SK-N-SH treated with all-trans-retinoic acid at 6 μM for 48 hours (cell line): ENCODE measurements at regions not wholly inside any gene's neighbourhood (a gene's known extent, or its start where the extent isn't known, plus 50 kb on each side); places are given as distances from the start of the nearest gene placed in this dataset.

Source experiments
- ATAC-seq: fragments of 200-7000 bp; cut with Tn5 transposase; 3 replicates; pipeline ENCODE4 v1.9.1; 2020; ENCODE audit warnings: mild to moderate bottlenecking, moderate library complexity
- ARNTL ChIP-seq: fragments of 450-650 bp; formaldehyde crosslinking; IDR thresholded peaks from 2 replicates; pipeline ENCODE4 v1.5.0; 2020; ENCODE audit warnings: low read depth, mild to moderate bottlenecking, moderate library complexity, borderline replicate concordance
- BACH2 ChIP-seq: fragments of 250-450 bp; sonication (Bioruptor Pico); IDR thresholded peaks from 2 replicates; pipeline ENCODE4 v1.9.0; 2021; ENCODE audit warnings: mild to moderate bottlenecking, borderline replicate concordance
- CSDC2 ChIP-seq: fragments of 250-450 bp; sonication (Bioruptor Pico); IDR thresholded peaks from 2 replicates; pipeline ENCODE4 v1.5.0; 2020; ENCODE audit warnings: mild to moderate bottlenecking, moderate library complexity
- ESRRG ChIP-seq: fragments of 250-450 bp; sonication (Bioruptor Pico); IDR thresholded peaks from 2 replicates; pipeline ENCODE4 v1.6.1; 2021; ENCODE audit warnings: mild to moderate bottlenecking
- OSR1 ChIP-seq: fragments of 250-450 bp; sonication (Bioruptor Pico); IDR thresholded peaks from 2 replicates; pipeline ENCODE4 v1.8.0; 2022; ENCODE audit warnings: moderate library complexity, mild to moderate bottlenecking, inconsistent platforms
- POU6F1 ChIP-seq: fragments of 250-450 bp; sonication (Bioruptor Pico); IDR thresholded peaks from 2 replicates; pipeline ENCODE4 v1.8.0; 2021; ENCODE audit warnings: low read depth, mild to moderate bottlenecking, moderate library complexity, borderline replicate concordance
- PPARA ChIP-seq: fragments of 250-450 bp; sonication (Bioruptor Pico); IDR thresholded peaks from 2 replicates; pipeline ENCODE4 v1.5.0; 2020; ENCODE audit warnings: mild to moderate bottlenecking, borderline replicate concordance
- RARB ChIP-seq: fragments of 250-450 bp; sonication (Bioruptor Pico); IDR thresholded peaks from 2 replicates; pipeline ENCODE4 v1.8.0; 2021; ENCODE audit warnings: mild to moderate bottlenecking, moderate library complexity
- SNAI2 ChIP-seq: fragments of 250-450 bp; sonication (Bioruptor Pico); IDR thresholded peaks from 2 replicates; pipeline ENCODE4 v1.5.0; 2020; ENCODE audit warnings: mild to moderate bottlenecking, moderate library complexity
- TCF4 ChIP-seq: fragments of 250-450 bp; sonication (Bioruptor Pico); IDR thresholded peaks from 2 replicates; pipeline ENCODE4 v1.8.0; 2021; ENCODE audit warnings: mild to moderate bottlenecking, moderate library complexity, borderline replicate concordance
- TOX ChIP-seq: fragments of 250-450 bp; sonication (Bioruptor Pico); IDR thresholded peaks from 2 replicates; pipeline ENCODE4 v1.8.0; 2021; ENCODE audit warnings: mild to moderate bottlenecking, moderate library complexity, borderline replicate concordance
- TSHZ2 ChIP-seq: fragments of 250-450 bp; sonication (Bioruptor Pico); IDR thresholded peaks from 2 replicates; pipeline ENCODE4 v1.5.0; 2020; ENCODE audit warnings: mild to moderate bottlenecking, moderate library complexity
- ZC3H10 ChIP-seq: fragments of 250-450 bp; sonication (Bioruptor Pico); IDR thresholded peaks from 2 replicates; pipeline ENCODE4 v1.5.1; 2021; ENCODE audit warnings: mild to moderate bottlenecking, moderate library complexity
- ZFP3 ChIP-seq: fragments of 250-450 bp; sonication (Bioruptor Pico); IDR thresholded peaks from 2 replicates; pipeline ENCODE4 v1.5.0; 2020; ENCODE audit warnings: mild to moderate bottlenecking, moderate library complexity
- ZNF565 ChIP-seq: fragments of 450-650 bp; formaldehyde crosslinking; conservative IDR thresholded peaks from 2 replicates; pipeline ENCODE4 v1.5.0; 2020; ENCODE audit warnings: low read depth, mild to moderate bottlenecking, moderate library complexity
- ZNF70 ChIP-seq: fragments of 450-650 bp; formaldehyde crosslinking; IDR thresholded peaks from 2 replicates; pipeline ENCODE4 v1.5.0; 2020; ENCODE audit warnings: mild to moderate bottlenecking, moderate library complexity
- TF ChIP-seq, protein P1 (sequence below): fragments of 250-450 bp; sonication (Bioruptor Pico); IDR thresholded peaks from 2 replicates; pipeline ENCODE4 v1.5.1; 2020; ENCODE audit warnings: low read depth, mild to moderate bottlenecking, moderate library complexity
- TF ChIP-seq, protein P2 (sequence below): fragments of 250-450 bp; sonication (Bioruptor Pico); IDR thresholded peaks from 2 replicates; pipeline ENCODE4 v1.8.0; 2020; ENCODE audit warnings: mild to moderate bottlenecking, moderate library complexity, borderline replicate concordance
- TF ChIP-seq, protein P3 (sequence below): fragments of 250-450 bp; sonication (Bioruptor Pico); IDR thresholded peaks from 2 replicates; pipeline ENCODE4 v1.5.1; 2021; ENCODE audit warnings: mild to moderate bottlenecking, moderate library complexity

- TF ChIP-seq PPARA (no peak), TOX (CRISPR knock-in tag) (no peak), ARNTL (no peak)
- TF ChIP-seq, protein P1, sequence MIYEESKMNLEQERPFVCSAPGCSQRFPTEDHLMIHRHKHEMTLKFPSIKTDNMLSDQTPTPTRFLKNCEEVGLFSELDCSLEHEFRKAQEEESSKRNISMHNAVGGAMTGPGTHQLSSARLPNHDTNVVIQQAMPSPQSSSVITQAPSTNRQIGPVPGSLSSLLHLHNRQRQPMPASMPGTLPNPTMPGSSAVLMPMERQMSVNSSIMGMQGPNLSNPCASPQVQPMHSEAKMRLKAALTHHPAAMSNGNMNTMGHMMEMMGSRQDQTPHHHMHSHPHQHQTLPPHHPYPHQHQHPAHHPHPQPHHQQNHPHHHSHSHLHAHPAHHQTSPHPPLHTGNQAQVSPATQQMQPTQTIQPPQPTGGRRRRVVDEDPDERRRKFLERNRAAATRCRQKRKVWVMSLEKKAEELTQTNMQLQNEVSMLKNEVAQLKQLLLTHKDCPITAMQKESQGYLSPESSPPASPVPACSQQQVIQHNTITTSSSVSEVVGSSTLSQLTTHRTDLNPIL (CRISPR knock-in tag), result no peak
- no peak for ATAC-seq
Measured at GRCh38 chr12:34286934-34287333, 264.6 kb downstream of the ALG10 start.

DNA sequence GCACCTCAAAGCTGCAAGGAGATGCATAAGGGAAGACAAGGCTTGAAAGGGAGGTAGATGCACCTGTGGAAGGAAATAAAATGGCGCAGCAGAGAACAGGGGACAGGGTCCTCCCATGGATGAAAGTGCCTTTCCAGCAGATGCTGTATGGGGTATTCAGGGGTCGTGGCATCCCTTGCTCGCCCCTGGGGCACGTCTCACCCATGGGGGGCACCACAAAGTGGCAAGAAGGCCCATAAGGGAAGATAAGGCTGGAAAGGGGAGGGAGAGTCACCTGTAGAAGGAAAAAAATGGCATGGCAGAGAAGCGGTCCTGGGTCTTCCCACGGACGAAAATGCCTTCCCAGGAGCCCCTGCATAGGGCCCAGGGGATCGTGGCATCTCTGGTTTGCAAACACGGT lies 265.1 kb downstream of the ALG10 start:
- TF ChIP-seq PPARA (no peak), OSR1 (CRISPR knock-in tag) (no peak), ZNF565 (CRISPR knock-in tag) (no peak), BACH2 (no peak), ZFP3 (CRISPR knock-in tag) (no peak), RARB (CRISPR knock-in tag) (no peak), TCF4 (CRISPR knock-in tag) (no peak), ESRRG (CRISPR knock-in tag) (no peak), ZC3H10 (CRISPR knock-in tag) (no peak), TSHZ2 (CRISPR knock-in tag) (no peak)
- TF ChIP-seq, protein P1 (CRISPR knock-in tag), result no peak
- ATAC-seq, result no peak

DNA sequence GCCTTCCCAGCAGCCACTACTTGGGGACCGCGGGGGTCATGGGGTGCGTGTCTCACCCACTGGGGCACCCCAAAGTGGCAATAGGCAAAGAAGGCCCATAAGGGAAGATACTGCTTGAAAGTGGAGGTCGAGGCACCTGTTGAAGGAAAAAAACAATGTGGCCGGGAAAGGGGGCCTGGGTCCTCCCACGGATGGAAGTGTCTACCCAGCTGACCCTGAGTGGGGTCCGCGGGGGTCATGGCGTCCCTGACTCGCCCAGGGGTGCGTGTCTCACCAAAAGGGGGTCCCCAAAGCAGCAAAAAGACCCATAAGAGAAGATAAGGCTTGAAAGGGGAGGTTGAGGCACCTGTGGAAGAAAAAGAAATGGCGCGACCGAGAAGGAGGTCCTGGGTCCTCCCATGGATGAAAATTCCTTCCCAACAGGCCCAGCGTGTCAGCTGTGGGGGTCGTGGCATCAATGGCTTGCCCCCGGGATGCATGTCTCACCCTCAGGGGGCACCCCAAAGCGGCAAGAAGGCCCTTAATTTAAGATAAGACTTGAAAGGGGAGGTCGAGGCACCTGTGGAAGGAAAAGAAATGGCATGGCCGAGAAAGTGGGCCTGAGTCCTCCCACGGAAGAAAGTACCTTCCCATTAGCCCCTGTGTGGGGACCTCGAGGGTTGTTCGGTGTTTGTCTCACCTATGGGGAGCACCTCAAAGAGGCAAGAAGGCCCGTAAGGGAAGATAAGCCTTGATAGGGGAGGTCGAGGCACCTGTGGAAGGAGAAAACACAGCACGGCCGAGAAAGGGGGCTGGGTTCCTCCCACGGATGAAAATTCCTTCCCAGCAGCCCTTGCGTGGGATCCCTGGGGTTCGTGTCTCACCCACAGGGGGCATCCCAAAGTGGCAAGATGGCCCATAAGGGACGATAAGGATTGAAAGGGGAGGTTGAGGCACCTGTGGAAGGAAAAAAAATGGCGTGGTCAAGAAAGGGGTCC lies 266.0 kb downstream of the ALG10 start:
- ATAC-seq, result no peak
- TF ChIP-seq, protein P1 (CRISPR knock-in tag), result no peak

- no peak for TF ChIP-seq OSR1 (CRISPR knock-in tag)
- TF ChIP-seq, protein P2, sequence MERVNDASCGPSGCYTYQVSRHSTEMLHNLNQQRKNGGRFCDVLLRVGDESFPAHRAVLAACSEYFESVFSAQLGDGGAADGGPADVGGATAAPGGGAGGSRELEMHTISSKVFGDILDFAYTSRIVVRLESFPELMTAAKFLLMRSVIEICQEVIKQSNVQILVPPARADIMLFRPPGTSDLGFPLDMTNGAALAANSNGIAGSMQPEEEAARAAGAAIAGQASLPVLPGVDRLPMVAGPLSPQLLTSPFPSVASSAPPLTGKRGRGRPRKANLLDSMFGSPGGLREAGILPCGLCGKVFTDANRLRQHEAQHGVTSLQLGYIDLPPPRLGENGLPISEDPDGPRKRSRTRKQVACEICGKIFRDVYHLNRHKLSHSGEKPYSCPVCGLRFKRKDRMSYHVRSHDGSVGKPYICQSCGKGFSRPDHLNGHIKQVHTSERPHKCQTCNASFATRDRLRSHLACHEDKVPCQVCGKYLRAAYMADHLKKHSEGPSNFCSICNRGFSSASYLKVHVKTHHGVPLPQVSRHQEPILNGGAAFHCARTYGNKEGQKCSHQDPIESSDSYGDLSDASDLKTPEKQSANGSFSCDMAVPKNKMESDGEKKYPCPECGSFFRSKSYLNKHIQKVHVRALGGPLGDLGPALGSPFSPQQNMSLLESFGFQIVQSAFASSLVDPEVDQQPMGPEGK (CRISPR knock-in tag), result no peak
- TF ChIP-seq POU6F1 (CRISPR knock-in tag), result no peak
- no peak for TF ChIP-seq ESRRG (CRISPR knock-in tag)
- TF ChIP-seq SNAI2 (CRISPR knock-in tag), result no peak
- no peak for TF ChIP-seq ZFP3 (CRISPR knock-in tag)
- TF ChIP-seq CSDC2, result no peak
- TF ChIP-seq ZNF70 (CRISPR knock-in tag), result no peak
- TF ChIP-seq, protein P3, sequence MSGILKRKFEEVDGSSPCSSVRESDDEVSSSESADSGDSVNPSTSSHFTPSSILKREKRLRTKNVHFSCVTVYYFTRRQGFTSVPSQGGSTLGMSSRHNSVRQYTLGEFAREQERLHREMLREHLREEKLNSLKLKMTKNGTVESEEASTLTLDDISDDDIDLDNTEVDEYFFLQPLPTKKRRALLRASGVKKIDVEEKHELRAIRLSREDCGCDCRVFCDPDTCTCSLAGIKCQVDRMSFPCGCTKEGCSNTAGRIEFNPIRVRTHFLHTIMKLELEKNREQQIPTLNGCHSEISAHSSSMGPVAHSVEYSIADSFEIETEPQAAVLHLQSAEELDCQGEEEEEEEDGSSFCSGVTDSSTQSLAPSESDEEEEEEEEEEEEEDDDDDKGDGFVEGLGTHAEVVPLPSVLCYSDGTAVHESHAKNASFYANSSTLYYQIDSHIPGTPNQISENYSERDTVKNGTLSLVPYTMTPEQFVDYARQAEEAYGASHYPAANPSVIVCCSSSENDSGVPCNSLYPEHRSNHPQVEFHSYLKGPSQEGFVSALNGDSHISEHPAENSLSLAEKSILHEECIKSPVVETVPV (CRISPR knock-in tag), result no peak
- no peak for TF ChIP-seq ARNTL
- TF ChIP-seq, all 23 proteins: peak for 0
- no peak for ATAC-seq
Measured at GRCh38 chr12:34288963-34289345, 266.7 kb downstream of the ALG10 start.
